ENCODE measurements at regions not wholly inside any gene's neighbourhood (a gene's known extent, or its start where the extent isn't known, plus 50 kb on each side); places are given as distances from the start of the nearest gene placed in this dataset.
A peak's percentile ranks its signal among the peaks of the same experiment; 100 is the strongest.
"Not testable (repeated sequence)": the region's sequence is repeated elsewhere in the genome, so short reads cannot be mapped to it uniquely, and the experiment has no call there.

DNA sequence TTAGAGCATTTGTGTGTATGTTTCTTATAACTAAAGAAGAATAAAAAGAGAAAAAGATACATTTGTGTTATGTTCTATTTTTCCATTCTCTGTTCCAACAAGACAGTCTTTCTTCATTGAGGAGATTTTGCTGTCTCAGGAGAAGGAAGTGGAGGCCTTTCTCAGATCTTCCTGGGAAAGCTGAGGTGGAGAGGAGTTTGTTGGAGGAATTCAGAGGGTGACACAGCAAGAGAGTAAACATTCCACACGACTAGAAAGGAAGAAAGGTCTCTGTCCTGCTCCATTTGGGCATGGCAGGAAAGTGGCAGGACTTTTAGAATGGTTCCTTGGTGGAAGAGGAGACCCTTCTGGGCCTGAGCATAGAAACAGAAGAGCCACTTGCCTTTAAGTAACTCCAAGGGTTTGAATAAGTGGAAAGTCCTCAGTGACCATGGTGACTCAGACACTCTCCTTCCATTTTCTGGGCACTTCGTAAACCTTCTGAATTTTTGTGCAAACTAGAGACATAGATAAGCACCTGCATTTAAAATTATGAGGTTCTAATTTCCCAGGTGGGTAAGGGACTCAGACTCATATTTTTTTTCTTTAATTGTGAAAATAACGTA lies 52.3 kb upstream of the COL5A2 start:
- no peak for FAIRE-seq

- no peak for FAIRE-seq
Measured at GRCh38 chr2:189232759-189233406, 53.3 kb upstream of the COL5A2 start.

DNA sequence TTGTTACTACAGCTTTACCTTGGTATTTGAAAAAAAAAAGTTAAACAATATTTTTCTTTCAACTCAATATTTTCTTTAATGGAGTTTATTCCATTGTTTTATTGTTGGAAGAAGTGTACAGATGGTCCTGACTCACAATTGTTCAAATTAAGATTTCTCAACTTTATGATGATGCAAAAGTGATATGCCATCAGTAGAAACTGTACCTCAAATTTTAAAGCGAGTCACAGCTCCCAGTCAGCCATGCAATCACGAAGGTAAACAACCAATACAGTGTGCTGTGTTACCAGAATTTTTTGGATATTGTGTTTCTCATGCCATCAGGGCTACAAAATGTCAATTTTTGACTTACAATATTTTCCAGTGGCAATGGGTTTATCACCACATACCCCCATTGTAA lies 54.0 kb upstream of the COL5A2 start:
- FAIRE-seq = no peak

DNA sequence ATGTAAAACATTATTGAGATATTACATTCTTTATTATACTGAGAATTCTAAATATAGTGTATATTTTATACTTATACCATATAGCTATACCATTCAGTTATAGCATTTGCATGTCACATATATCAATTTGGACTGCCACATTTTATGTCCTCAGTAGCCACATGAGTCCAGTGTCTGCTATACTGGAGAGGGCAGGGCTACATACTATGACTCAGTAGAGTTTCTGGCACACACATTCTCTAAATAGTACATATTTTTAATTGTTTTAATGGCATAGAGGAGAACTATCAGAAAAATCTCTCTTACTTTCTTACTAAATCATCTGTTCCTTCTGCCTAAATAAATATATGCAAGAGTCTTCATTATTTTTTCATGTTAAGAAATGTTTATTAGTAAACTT lies 55.4 kb upstream of the COL5A2 start:
- FAIRE-seq = no peak

DNA sequence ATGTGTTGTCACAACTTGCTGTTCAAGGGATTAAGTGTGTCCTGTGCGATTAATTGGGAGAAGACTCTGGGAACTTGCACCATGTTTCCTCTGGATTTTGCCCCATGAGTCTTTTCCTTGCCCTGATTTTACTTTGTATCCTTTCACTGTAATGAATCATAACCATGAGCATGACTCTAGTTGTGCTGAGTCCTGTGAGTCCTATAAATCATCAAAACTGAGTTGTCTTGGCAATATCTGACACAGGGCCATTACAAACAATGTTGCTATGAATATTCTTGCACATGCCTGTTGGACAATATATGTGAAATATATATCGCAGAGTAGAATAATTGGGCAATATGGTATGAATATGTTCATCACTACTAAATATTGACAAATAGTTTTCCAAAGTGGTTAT lies 56.5 kb upstream of the COL5A2 start:
- no peak for FAIRE-seq

GRCh38 chr2:189238903-189239302 lies 59.3 kb upstream of the COL5A2 start:
- no peak for FAIRE-seq

GRCh38 chr2:189243843-189244242 lies 64.3 kb upstream of the COL5A2 start:
- FAIRE-seq = not testable (repeated sequence)

DNA sequence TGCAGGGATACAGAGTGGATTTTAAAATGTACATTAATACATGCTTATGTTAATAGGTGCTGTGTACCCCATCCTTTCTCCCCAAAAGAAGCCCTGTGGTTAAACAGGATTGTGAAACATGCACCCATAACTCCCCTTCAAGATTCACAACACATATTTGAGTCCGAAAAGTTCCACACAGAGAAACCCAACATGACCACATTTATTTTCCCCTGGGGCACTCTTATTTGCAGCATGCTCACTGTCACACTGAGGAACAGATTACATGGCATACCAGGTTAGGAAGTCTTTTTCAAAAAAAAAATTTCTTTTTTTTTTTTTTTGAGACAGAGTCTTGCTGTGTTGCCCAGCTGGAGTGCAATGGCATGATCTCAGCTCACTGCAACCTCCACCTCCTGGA lies 67.7 kb upstream of the COL5A2 start:
- no peak for FAIRE-seq

DNA sequence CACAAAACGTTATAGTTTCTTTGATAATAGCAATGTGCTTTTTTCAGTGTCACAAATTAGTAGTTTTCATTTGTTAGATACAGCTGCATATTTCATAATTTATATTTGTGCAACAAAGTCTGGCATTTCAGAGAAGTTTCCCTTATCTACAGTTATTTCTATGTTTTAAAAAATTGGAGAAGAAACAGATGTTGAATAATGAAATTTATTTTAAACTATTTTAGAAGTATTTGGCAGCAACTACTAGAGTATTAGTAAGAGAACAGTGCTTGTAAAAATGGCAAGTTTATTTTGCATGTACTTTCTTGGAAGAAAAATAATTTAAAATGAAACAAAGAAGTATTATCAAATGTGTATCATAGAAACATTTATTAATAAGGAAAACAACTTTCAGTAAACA lies 68.6 kb upstream of the COL5A2 start:
- no peak for FAIRE-seq

DNA sequence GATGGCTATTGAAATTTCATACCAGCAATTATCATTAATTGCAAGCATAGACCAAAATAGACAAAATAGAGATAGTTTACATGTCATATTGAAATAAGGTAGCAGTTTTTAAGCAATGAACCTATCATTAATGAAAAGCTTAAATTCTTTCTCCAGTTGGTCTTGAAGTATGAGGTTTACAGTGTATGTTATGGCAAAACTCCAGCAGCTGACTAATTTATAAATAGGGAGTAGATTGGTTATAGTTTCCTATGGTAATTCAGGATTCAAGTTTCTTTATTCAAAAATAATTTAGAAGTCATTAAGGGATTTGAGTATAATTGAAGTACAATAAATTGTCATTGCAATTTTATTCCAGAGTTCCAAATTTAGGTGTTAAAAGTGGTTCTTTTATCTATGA lies 69.6 kb upstream of the COL5A2 start:
- peak; percentile 8 for FAIRE-seq

DNA sequence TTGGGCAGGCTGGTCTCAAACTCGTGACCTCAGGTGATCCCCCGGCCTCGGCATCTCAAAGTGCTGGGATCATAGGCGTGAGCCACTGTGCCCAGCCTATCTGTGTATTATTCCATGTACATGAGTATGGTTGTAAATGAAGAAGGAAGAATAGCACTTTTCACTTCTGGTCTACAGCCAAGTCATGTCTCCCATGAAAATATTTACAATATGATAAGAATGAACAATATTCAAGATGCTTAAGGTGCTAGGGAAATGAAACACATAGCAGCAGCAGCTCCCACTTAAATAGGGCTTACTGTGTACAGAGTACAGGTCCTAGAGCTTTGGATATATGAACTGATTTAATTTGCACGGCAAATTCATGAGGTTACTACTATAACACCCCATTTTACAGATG lies 70.3 kb upstream of the COL5A2 start:
- FAIRE-seq = no peak

- FAIRE-seq = no peak
Measured at GRCh38 chr2:189252991-189253675, 73.6 kb upstream of the COL5A2 start.

- FAIRE-seq = no peak
Measured at GRCh38 chr2:189253836-189254235, 74.3 kb upstream of the COL5A2 start.

DNA sequence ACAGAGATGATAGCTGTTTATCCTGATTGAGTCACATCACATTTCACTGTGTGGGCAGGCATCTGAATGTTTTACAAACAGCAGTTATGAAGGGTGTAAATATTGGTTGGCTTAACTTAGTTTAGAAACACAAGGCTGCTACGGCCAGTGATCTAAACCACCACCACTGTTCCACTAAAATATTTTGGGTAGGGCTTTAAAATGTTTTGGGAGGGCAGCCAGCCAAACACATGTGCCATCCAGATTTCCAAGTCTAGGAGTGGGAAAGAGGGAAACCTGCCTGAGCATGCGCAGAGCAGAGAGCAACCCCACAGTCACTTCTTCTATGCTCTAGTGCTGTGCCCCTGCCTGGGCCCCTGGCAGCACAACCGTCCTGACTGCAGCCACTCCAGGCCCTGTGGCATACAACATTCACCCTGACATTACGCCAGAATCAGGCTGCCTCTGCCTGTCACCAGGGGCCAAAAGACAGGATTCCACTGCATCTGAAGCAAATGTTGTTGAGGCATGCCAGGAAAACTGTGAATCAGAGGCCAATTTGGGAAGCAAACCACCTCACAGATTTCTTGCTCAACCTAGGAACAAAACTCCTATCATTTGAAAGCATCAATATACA lies 74.8 kb upstream of the COL5A2 start:
- no peak for FAIRE-seq

GRCh38 chr2:189255711-189256110 lies 76.2 kb upstream of the COL5A2 start:
- FAIRE-seq = peak; percentile 61

- FAIRE-seq = no peak
Measured at GRCh38 chr2:189258616-189259365, 79.2 kb upstream of the COL5A2 start.

DNA sequence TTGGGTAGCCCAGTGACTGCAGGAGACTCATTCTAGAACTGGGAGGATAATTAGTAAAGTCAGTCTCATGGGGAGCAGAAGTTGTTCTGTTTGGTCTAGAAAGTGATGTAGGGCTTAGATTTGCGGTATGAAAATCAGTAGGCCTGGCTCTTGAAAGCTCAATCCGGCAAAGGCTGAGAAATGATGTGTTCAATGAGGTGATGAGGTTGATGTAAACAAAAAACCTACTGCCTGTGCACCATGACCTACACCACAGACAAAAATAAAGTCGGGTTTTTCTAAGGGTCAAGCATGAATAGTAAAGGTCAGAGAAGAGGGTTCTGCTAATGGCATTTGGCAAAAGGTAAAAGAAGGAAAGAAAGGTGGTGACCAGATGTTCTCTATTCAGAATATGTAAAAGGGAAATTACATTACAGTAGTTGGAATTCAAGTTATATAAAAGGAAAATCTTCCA lies 80.8 kb upstream of the COL5A2 start:
- FAIRE-seq = no peak

DNA sequence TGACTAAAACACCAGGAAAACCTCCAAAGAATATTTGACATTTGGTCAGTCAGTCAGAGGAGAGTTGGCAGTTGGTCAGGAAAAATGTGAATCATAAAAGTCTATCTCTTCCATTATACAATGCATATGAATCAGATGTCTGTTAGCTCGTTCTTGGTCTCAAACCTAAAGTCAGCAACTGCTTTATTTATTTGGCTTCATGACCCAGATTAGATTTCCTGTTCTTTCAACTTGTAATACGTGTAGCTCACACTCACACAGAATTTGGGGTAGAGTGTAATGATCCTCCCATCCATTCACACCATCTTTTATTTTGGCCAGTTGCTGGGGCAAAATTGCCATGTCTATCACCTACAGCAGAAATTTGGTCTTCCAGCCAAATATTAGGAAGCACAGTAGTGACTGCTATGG lies 81.9 kb upstream of the COL5A2 start:
- no peak for FAIRE-seq

- no peak for FAIRE-seq
Measured at GRCh38 chr2:189261916-189262315, 82.4 kb upstream of the COL5A2 start.

DNA sequence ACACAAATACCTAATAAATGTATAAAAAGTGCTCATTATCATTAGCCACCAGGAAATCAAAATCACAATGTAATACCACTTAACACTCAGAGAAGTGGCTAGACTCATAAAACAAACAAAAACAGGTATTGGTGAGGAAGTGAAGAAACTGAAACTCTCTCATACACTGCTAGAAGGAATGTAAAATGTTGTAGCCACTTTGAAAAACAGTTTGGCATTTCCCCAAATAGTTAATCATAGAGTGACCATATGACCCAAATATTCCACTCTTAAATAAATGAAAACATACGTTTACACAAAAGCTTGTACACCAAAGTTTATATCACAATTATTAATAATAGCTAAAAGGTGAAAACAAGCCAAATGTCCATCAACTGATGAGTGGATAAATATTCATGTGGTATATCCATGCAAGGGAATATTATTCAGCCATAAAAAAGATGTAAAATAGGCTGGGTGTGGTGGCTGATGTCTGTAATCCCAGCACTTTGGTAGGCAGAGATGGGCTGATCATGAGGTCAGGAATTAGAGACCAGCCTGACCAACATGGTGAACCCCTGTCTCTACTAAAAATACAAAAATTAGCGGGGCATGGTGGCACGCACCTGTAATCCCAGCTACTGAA lies 86.2 kb upstream of the COL5A2 start:
- FAIRE-seq = no peak

DNA sequence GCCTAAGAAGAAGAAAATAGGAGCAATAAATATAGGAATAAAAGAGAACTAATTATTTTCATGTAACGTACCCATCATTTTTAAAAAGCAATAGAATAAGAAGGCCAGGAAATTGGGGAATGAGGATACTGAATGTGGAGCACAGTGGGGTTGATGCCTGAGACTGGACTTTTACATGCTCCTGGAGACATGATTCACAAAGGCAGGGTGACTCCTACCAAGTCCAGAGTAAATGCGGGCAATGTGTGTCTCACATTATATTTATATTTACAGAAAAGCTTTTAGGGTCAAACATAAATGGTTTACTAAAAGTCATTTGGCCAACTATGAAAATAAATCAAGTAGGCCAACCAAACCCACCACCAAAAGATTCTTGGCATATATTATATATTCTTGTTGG lies 87.9 kb upstream of the COL5A2 start:
- FAIRE-seq = no peak

DNA sequence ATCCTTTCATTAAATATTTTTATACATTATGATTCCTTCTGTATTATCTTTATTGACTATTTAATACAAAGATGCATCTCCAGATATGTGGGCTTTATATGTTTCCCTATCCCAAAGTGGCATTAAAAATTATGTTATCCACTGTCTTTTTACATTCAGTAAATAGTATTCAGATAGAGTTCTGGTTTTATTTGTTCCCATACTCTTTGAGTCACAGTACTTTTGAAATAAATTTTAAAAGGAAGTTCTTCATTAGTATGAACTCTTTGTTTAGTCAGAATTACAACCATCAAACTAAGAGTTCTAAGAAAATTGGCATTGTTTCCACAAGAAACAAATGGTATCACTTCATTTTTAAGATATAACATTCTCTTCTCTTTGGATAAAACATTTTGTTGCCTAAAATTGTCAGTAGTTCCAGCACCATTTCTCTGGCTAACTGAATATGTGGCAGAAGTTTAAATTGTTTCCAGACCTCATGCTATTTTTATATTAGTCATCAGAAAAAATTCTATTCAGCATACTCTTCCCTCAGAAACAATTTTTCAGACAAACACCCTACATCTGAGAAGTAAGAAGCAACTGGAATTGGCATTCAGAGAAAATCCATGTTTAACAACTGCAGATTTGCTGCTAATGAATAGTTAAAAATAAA lies 88.5 kb upstream of the COL5A2 start:
- peak; percentile 41 for FAIRE-seq

Data from G401.6 (cell line).